Limb (tissue), 2 donors: ENCODE measurements at regions not wholly inside any gene's neighbourhood (a gene's known extent, or its start where the extent isn't known, plus 50 kb on each side); places are given as distances from the start of the nearest gene placed in this dataset.
"Not testable (repeated sequence)": the region's sequence is repeated elsewhere in the genome, so short reads cannot be mapped to it uniquely, and the experiment has no call there.

Experiments
- DNase-seq, 2 donors: peaks; one replicate each; pipeline ENCODE4 v3.0.0-alpha.2; 2016; ENCODE audit errors: extremely low spot score in 2 of 2

- DNase-seq: not testable (repeated sequence)
Observed at GRCh38 chr2:83789674-83790073, 669.4 kb downstream of the SUCLG1 start.

GRCh38 chr2:83788938-83789566 lies 670.0 kb downstream of the SUCLG1 start:
- DNase-seq: not testable (repeated sequence)

GRCh38 chr2:83787189-83787588 lies 671.9 kb downstream of the SUCLG1 start:
- DNase-seq: no peak

- no peak for DNase-seq
Observed at GRCh38 chr2:83786140-83786539, 672.9 kb downstream of the SUCLG1 start.

- no peak for DNase-seq
Observed at GRCh38 chr2:83784947-83785346, 674.1 kb downstream of the SUCLG1 start.

GRCh38 chr2:83784315-83784714 lies 674.8 kb downstream of the SUCLG1 start:
- no peak for DNase-seq

- no peak for DNase-seq
Observed at GRCh38 chr2:83782122-83782521, 677.0 kb downstream of the SUCLG1 start.

- no peak for DNase-seq
Observed at GRCh38 chr2:83764447-83765005, 694.6 kb downstream of the SUCLG1 start.

GRCh38 chr2:83757329-83757728 lies 701.8 kb downstream of the SUCLG1 start:
- DNase-seq: no peak

GRCh38 chr2:83756219-83756618 lies 702.9 kb downstream of the SUCLG1 start:
- DNase-seq: no peak

GRCh38 chr2:83747141-83747540 lies 711.9 kb downstream of the SUCLG1 start:
- DNase-seq: no peak

GRCh38 chr2:83744855-83745254 lies 714.2 kb downstream of the SUCLG1 start:
- no peak for DNase-seq

GRCh38 chr2:83742117-83742782 lies 716.8 kb downstream of the SUCLG1 start:
- peak in 1 of 2 donors; percentile 30 for DNase-seq

GRCh38 chr2:83730223-83730622 lies 728.9 kb downstream of the SUCLG1 start:
- no peak for DNase-seq

- no peak for DNase-seq
Observed at GRCh38 chr2:83725735-83726134, 733.3 kb downstream of the SUCLG1 start.

- no peak for DNase-seq
Observed at GRCh38 chr2:83705146-83705545, 753.9 kb downstream of the SUCLG1 start.

GRCh38 chr2:83703598-83703997 lies 755.5 kb downstream of the SUCLG1 start:
- DNase-seq: no peak

- no peak for DNase-seq
Observed at GRCh38 chr2:83696838-83697237, 762.2 kb downstream of the SUCLG1 start.

GRCh38 chr2:83695530-83695929 lies 763.5 kb downstream of the SUCLG1 start:
- no peak for DNase-seq

- DNase-seq: no peak
Observed at GRCh38 chr2:83695037-83695436, 764.0 kb downstream of the SUCLG1 start.

GRCh38 chr2:83689402-83689801 lies 769.7 kb downstream of the SUCLG1 start:
- no peak for DNase-seq

- no peak for DNase-seq
Observed at GRCh38 chr2:83686863-83687262, 772.2 kb downstream of the SUCLG1 start.

- DNase-seq: no peak
Observed at GRCh38 chr2:83674050-83674449, 785.0 kb downstream of the SUCLG1 start.
